DOHH2 (cell line): ENCODE measurements at regions not wholly inside any gene's neighbourhood (a gene's known extent, or its start where the extent isn't known, plus 50 kb on each side); places are given as distances from the start of the nearest gene placed in this dataset.

ENCODE experiments used
- CTCF ChIP-seq: fragments of 200-600 bp; sonication (generic); IDR thresholded peaks from one replicate; pipeline ENCODE4 v1.5.1; 2014; ENCODE audit warnings: antibody characterized with exemption, mild to moderate bottlenecking, low read depth, low read length; ENCODE audit not compliant: poor library complexity, severe bottlenecking
- EZH2phosphoT487 ChIP-seq: fragments of 200-600 bp; sonication (generic); IDR thresholded peaks from 2 replicates; pipeline ENCODE4 v1.6.1; 2017; ENCODE audit warnings: borderline replicate concordance, mild to moderate bottlenecking, antibody characterized with exemption, low read length, moderate library complexity, mixed read lengths

DNA sequence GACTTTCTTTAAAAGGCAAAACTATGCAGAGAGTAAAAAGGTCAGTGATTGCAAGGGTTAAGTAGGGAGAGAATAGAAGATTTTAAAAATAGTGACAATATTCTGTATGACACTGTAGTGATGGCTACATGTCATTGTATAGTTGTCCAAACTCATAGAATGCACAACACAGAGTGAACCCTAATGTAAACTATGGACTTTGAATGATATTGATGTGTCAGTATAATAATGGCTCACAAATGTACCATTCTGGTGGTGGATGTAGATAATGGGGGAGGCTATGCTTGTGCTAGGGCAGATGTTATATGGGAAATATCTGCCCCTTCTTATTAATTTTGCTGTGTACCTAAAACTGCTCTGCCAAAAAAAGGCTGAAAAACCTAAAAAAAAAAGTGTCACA lies 468.9 kb downstream of the KIF4B start:
- no peak for TF ChIP-seq CTCF
- TF ChIP-seq EZH2phosphoT487 = no peak
